Trophoblast cell (in vitro differentiated cells and primary cell): ENCODE measurements at regions not wholly inside any gene's neighbourhood (a gene's known extent, or its start where the extent isn't known, plus 50 kb on each side); places are given as distances from the start of the nearest gene placed in this dataset.
"Not testable (repeated sequence)": the region's sequence is repeated elsewhere in the genome, so short reads cannot be mapped to it uniquely, and the experiment has no call there.

Experiments
- DNase-seq, 2 donors: peaks; one replicate each; pipeline ENCODE4 v3.0.0-alpha.2; 2016
- H2AFZ ChIP-seq: 2 replicates; pipeline ENCODE4 v1.6.1; 2013; ENCODE audit warnings: low read length, moderate library complexity, mild to moderate bottlenecking; ENCODE audit not compliant: insufficient read depth, poor library complexity
- H2AK5ac ChIP-seq: 2 replicates; pipeline ENCODE4 v1.6.1; 2013; ENCODE audit warnings: mild to moderate bottlenecking, low read length
- H2BK120ac ChIP-seq: 2 replicates; pipeline ENCODE4 v1.6.1; 2013; ENCODE audit warnings: low read length, mild to moderate bottlenecking, moderate library complexity; ENCODE audit not compliant: insufficient read depth, poor library complexity
- H2BK12ac ChIP-seq: 2 replicates; pipeline ENCODE4 v1.6.1; 2013; ENCODE audit warnings: mild to moderate bottlenecking, low read length, moderate library complexity
- H2BK5ac ChIP-seq: 2 replicates; pipeline ENCODE4 v1.6.1; 2013; ENCODE audit warnings: low read length, low read depth, moderate library complexity, mild to moderate bottlenecking; ENCODE audit not compliant: poor library complexity
- H3K14ac ChIP-seq: 2 replicates; pipeline ENCODE4 v1.6.1; 2013; ENCODE audit warnings: mild to moderate bottlenecking, low read length
- H3K18ac ChIP-seq: 2 replicates; pipeline ENCODE4 v1.6.1; 2013; ENCODE audit warnings: mild to moderate bottlenecking, low read length
- H3K23ac ChIP-seq: 2 replicates; pipeline ENCODE4 v1.6.1; 2013; ENCODE audit warnings: low read length
- H3K27ac ChIP-seq: 2 replicates; pipeline ENCODE4 v1.5.1; 2013; ENCODE audit warnings: low read depth, mild to moderate bottlenecking, inconsistent platforms, low read length, moderate library complexity
- H3K27me3 ChIP-seq: 2 replicates; pipeline ENCODE4 v1.6.1; 2013; ENCODE audit warnings: inconsistent platforms, mild to moderate bottlenecking, low read length, moderate library complexity; ENCODE audit not compliant: insufficient read depth
- H3K36me3 ChIP-seq, 2 experiments: 1 replicate in 1 of 2; 2 replicates in 1 of 2; pipeline ENCODE4 v1.6.1; 2013; ENCODE audit warnings: low read length in 2 of 2, mild to moderate bottlenecking in 2 of 2, moderate library complexity in 1 of 2; ENCODE audit not compliant: insufficient read depth in 2 of 2, control insufficient read depth in 1 of 2
- H3K4ac ChIP-seq: 2 replicates; pipeline ENCODE4 v1.6.1; 2013; ENCODE audit warnings: low read depth, mild to moderate bottlenecking, low read length, moderate library complexity
- H3K4me1 ChIP-seq, 2 experiments: 1 replicate in 1 of 2; 2 replicates in 1 of 2; pipeline ENCODE4 v1.6.1; 2013; ENCODE audit warnings: low read length in 2 of 2, mild to moderate bottlenecking in 2 of 2, moderate library complexity in 1 of 2; ENCODE audit not compliant: insufficient read depth in 2 of 2, control insufficient read depth in 1 of 2
- H3K4me2 ChIP-seq: 2 replicates; pipeline ENCODE4 v1.6.1; 2013; ENCODE audit warnings: inconsistent platforms, mild to moderate bottlenecking, low read length, moderate library complexity
- H3K4me3 ChIP-seq: 2 replicates; pipeline ENCODE4 v1.5.1; 2013; ENCODE audit warnings: mild to moderate bottlenecking, low read depth, low read length, inconsistent platforms
- H3K79me1 ChIP-seq: one replicate; pipeline ENCODE4 v1.6.1; 2013; ENCODE audit warnings: low read length
- H3K79me2 ChIP-seq: 2 replicates; pipeline ENCODE4 v1.6.1; 2013; ENCODE audit warnings: low read length, mild to moderate bottlenecking; ENCODE audit not compliant: control insufficient read depth, insufficient read depth, poor library complexity
- H3K9ac ChIP-seq: 2 replicates; pipeline ENCODE4 v1.6.1; 2013; ENCODE audit warnings: mild to moderate bottlenecking, low read length
- H3K9me3 ChIP-seq: 2 replicates; pipeline ENCODE4 v1.6.1; 2013; ENCODE audit warnings: low read depth, mild to moderate bottlenecking, control low read depth, inconsistent platforms, low read length; ENCODE audit not compliant: insufficient read depth
- H4K12ac ChIP-seq: 2 replicates; pipeline ENCODE4 v1.6.1; 2013; ENCODE audit warnings: low read depth, mild to moderate bottlenecking, low read length, moderate library complexity
- H4K8ac ChIP-seq: 2 replicates; pipeline ENCODE4 v1.6.1; 2013; ENCODE audit warnings: low read depth, mild to moderate bottlenecking, low read length, moderate library complexity
- H4K91ac ChIP-seq: one replicate; pipeline ENCODE4 v1.6.1; 2013; ENCODE audit warnings: low read depth, mild to moderate bottlenecking, low read length, moderate library complexity
- WGBS: extraction: QIAGEN DNeasy Blood & Tissue Kit; methylation state at CpG from one replicate; pipeline ENCODE4 v1.1.7; 2013; ENCODE audit warnings: missing lambda C conversion rate; ENCODE audit not compliant: insufficient read length, insufficient coverage; ENCODE audit errors: extremely low coverage; 5-methylcytosine and 5-hydroxymethylcytosine counted together

DNA sequence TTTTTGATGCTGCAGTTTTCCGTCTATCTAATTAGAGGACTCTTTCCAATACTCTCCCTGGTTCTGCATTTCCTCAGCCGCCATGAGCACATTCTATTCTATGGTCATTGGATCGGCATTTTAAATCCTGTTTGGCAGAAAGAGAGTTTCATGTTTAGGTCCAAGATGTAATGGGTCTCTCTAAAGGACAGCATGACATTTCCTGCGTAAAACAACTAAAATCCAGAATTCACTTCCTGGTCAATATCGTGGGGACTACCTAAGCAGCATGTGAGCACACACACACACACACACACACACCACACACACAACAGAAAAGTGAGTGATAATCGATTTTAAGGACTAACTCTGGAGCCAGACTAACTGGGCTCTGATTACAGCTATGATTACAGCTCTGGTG, 757.1 kb upstream of the TPTE start:
- not testable (repeated sequence) for DNase-seq, H3K4ac ChIP-seq, H3K23ac ChIP-seq, H3K4me2 ChIP-seq, H2BK120ac ChIP-seq, H4K12ac ChIP-seq, H2AFZ ChIP-seq, H3K14ac ChIP-seq, H3K18ac ChIP-seq, H4K91ac ChIP-seq, H2AK5ac ChIP-seq, H3K36me3 ChIP-seq, H4K8ac ChIP-seq, H3K79me2 ChIP-seq, H3K9ac ChIP-seq, H3K4me3 ChIP-seq, H3K4me1 ChIP-seq, H3K27me3 ChIP-seq, H2BK12ac ChIP-seq, H2BK5ac ChIP-seq, H3K79me1 ChIP-seq, H3K27ac ChIP-seq
- H3K9me3 ChIP-seq = peaks cover 31% of the 10 kb centered on the region
- no CpG with 5 or more reads among the region's 6 CpGs for WGBS

DNA sequence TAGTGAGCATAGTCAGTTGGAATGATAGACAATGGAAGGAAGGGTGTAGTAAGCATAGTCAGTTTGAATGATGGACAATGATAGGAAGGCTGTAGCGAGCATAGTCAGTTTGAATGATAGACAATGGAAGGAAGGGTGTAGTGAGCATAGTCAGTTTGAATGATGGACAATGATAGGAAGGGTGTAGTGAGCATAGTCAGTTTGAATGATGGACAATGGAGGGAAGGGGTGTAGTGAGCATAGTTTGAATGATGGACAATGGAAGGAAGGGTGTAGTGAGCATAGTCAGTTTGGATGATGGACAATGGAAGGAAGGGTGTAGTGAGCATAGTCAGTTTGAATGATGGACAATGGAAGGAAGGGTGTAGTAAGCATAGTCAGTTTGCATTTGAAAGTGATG, 755.8 kb upstream of the TPTE start:
- WGBS = no CpG with 5 or more reads among the region's 1 CpG
- not testable (repeated sequence) for H2AK5ac ChIP-seq, H3K36me3 ChIP-seq, H2BK120ac ChIP-seq, H2BK5ac ChIP-seq, H4K91ac ChIP-seq, H2BK12ac ChIP-seq, H3K4me2 ChIP-seq, H3K4me3 ChIP-seq, H3K4me1 ChIP-seq, H4K12ac ChIP-seq, H3K27ac ChIP-seq, H3K79me1 ChIP-seq, H4K8ac ChIP-seq, H3K27me3 ChIP-seq, DNase-seq, H2AFZ ChIP-seq, H3K23ac ChIP-seq, H3K4ac ChIP-seq, H3K18ac ChIP-seq, H3K79me2 ChIP-seq, H3K9ac ChIP-seq, H3K14ac ChIP-seq
- H3K9me3 ChIP-seq = peaks cover 37% of the 10 kb centered on the region

DNA sequence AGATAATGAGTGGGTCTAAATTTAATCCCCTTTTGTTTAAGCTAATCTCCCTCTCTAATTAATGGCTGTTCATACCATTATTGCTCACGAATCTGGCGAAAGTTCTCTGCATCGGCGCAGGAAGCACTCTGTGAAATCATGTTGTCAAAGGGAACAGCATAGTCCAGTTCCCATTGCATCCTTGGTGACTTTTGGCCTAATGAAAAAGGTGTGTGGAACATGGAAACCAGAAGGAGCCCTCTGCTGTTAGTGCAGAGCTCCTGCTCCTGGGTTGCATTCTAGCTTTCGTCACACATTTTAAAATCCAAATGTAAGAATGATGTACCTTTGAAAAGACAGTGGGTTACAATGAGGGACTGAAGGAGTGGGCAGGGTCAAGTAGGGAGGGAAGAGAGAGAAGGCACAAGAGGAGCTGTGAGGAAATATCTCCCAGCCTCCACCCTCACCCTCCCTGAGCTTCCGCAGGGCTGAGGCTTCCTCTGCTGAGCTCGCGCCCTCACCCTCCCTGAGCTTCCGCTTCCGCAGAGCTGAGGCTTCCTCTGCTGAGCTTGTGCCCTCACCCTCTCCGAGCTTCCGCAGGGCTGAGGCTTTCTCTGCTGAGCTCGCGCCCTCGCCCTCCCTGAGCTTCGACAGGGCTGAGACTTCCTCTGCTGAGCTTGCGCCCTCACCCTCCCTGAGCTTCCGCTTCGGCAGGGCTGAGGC, 754.3 kb upstream of the TPTE start:
- H3K4ac ChIP-seq, H2BK5ac ChIP-seq, H3K79me2 ChIP-seq, H4K91ac ChIP-seq, H2BK120ac ChIP-seq, H4K12ac ChIP-seq, H2AFZ ChIP-seq, H3K27ac ChIP-seq, H3K14ac ChIP-seq, H2AK5ac ChIP-seq, H3K36me3 ChIP-seq, H3K4me1 ChIP-seq, H3K9ac ChIP-seq, H3K27me3 ChIP-seq, H3K79me1 ChIP-seq, H3K4me2 ChIP-seq, H2BK12ac ChIP-seq, H3K18ac ChIP-seq, H3K23ac ChIP-seq, H3K4me3 ChIP-seq, H4K8ac ChIP-seq, DNase-seq: not testable (repeated sequence)
- WGBS = no CpG with 5 or more reads among the region's 19 CpGs
- H3K9me3 ChIP-seq = peaks cover 42% of the 10 kb centered on the region

DNA sequence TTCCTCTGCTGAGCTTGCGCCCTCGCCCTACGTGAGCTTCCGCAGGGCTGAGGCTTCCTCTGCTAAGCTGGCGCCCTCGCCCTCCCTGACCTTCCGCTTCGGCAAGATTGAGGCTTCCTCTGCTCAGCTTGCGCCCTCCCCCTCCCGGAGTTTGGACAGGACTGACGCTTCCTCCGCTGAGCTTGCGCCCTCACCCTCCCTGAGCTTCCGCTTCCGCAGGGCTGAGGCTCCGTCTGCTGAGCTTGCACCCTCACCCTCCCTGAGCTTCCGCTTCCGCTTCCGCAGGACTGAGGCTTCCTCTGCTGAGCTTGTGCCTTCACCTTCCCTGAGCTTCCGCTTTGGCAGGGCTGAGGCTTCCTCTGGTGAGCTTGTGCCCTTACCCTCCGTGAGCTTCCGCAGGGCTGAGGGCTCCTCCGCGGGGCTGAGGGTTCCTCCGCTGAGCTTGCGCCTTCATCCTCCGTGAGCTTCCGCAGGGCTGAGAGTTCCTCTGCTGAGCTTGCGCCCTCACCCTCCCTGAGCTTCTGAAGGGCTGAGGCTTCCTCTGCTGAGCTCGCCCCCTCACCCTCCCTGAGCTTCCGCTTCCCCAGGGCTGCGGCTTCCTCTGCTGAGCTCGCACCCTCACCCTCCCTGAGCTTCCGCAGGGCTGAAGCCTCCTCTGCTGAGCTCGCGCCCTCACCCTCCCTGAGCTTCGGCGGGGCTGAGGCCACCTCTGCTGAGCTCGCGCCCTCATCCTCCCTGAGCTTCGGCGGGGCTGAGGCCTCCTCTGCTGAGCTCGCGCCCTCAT, 753.6 kb upstream of the TPTE start:
- Histone ChIP-seq H3K79me1 (no peaks in the 10 kb centered on the region), H3K4me1 (no peaks in the 10 kb centered on the region), H3K9ac (no peak overlapping the region), H2AFZ (no peak overlapping the region), H2BK120ac (no peak overlapping the region), H3K27ac (no peak overlapping the region), H2AK5ac (no peak overlapping the region), H2BK12ac (no peak overlapping the region), H3K36me3 (no peaks in the 10 kb centered on the region), H3K14ac (no peak overlapping the region), H3K23ac (no peak overlapping the region), H3K4ac (no peak overlapping the region), H3K4me3 (peak overlapping the region; percentile 11), H4K91ac (no peak overlapping the region), H4K8ac (no peak overlapping the region), H3K18ac (no peak overlapping the region), H3K27me3 (no peaks in the 10 kb centered on the region), H3K9me3 (peaks cover 42% of the 10 kb centered on the region), H4K12ac (no peak overlapping the region), H3K4me2 (no peak overlapping the region), H3K79me2 (no peaks in the 10 kb centered on the region), H2BK5ac (no peak overlapping the region)
- no CpG with 5 or more reads among the region's 44 CpGs for WGBS
- no peak for DNase-seq
